RWPE1 (cell line): ENCODE measurements at regions not wholly inside any gene's neighbourhood (a gene's known extent, or its start where the extent isn't known, plus 50 kb on each side); places are given as distances from the start of the nearest gene placed in this dataset.

Experiments
- CTCF ChIA-PET: fragments of 350-600 bp; sonication (Branson Sonifier 250); formaldehyde crosslinking; extraction: SDS; loops from one replicate; lab custom pipeline; 2021; lab: Yijun Ruan, JAX
- POLR2A ChIA-PET: fragments of 400-600 bp; formaldehyde crosslinking; extraction: SDS; loops from one replicate; lab custom pipeline; 2020; ENCODE audit warnings: antibody characterized with exemption; ENCODE audit not compliant: low non-redundant PET; lab: Yijun Ruan, JAX
- DNase-seq: peaks from one replicate; pipeline ENCODE4 v3.0.0; 2012; ENCODE audit warnings: low spot score
- H3K27ac ChIP-seq: fragments of 450-650 bp; 2 replicates; pipeline ENCODE4 v1.5.1; 2017
- TF ChIP-seq, protein P1 (sequence below): fragments of 450-650 bp; conservative IDR thresholded peaks from 2 replicates; pipeline ENCODE4 v1.5.1; 2017; ENCODE audit warnings: low read depth, mild to moderate bottlenecking

DNA sequence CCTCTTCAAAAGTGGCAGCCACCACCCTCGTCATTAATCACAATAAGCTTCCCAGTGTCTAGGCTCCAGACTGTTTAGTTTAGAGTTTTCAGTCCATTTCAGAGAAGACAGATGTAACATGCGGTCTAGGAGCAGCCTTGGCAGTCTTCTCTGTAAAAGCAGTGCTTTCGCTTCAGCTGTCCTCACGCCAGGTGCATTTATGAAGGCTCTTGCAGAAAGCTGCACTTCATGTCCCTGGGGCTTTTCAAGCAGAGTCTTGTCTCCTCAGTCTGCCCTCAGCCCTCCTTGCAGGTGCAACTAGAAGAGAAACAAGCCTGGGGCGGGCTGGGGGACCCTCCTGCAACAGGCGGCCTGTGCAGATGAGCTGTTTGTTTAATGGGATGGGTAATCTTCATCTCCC is 281.9 kb downstream of the DRD1 start:
- CTCF ChIA-PET = no interaction called here
- POLR2A ChIA-PET = no interaction called here
- DNase-seq = no peak
- no peak overlapping the region for H3K27ac ChIP-seq
- TF ChIP-seq, protein P1, sequence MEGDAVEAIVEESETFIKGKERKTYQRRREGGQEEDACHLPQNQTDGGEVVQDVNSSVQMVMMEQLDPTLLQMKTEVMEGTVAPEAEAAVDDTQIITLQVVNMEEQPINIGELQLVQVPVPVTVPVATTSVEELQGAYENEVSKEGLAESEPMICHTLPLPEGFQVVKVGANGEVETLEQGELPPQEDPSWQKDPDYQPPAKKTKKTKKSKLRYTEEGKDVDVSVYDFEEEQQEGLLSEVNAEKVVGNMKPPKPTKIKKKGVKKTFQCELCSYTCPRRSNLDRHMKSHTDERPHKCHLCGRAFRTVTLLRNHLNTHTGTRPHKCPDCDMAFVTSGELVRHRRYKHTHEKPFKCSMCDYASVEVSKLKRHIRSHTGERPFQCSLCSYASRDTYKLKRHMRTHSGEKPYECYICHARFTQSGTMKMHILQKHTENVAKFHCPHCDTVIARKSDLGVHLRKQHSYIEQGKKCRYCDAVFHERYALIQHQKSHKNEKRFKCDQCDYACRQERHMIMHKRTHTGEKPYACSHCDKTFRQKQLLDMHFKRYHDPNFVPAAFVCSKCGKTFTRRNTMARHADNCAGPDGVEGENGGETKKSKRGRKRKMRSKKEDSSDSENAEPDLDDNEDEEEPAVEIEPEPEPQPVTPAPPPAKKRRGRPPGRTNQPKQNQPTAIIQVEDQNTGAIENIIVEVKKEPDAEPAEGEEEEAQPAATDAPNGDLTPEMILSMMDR = no peak

GRCh38 chr5:175159956-175160355 is 284.0 kb downstream of the DRD1 start:
- ChIA-PET CTCF (no interaction called here), POLR2A (no interaction called here)
- H3K27ac ChIP-seq = no peak overlapping the region
- no peak for DNase-seq
- TF ChIP-seq, protein P1 = no peak

- POLR2A ChIA-PET = no interaction called here
- CTCF ChIA-PET = interaction anchor here (0.6 kb wide), 2 partner anchors 43 to 56 kb away, joined by 3 to 6 read pairs; no protein-coding TSS in a partner anchor
- TF ChIP-seq, protein P1 = no peak
- DNase-seq = no peak
- no peak overlapping the region for H3K27ac ChIP-seq
Observed at GRCh38 chr5:175148636-175149172, 295.3 kb downstream of the DRD1 start.

GRCh38 chr5:175146733-175147132 is 297.2 kb downstream of the DRD1 start:
- POLR2A ChIA-PET = no interaction called here
- CTCF ChIA-PET = no interaction called here
- H3K27ac ChIP-seq = no peak overlapping the region
- TF ChIP-seq, protein P1 = no peak
- DNase-seq = no peak

DNA sequence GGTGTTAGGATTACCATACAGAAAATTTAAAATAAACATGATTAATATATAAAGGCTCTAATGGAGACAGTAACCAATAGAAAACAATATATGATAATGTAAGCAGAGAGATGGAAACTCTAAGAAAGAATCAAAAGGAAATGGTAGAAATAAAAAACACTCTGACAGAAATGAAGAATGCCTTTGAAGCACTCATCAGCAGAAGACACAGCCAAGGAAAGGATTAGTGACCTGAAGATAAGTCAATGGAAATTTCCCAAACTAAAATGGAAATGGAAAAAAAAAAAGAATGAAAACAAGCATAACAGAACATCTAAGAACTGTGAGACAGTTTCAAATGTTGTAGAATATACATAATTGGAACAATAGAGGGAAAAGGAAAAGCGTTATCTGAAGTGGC is 302.6 kb downstream of the DRD1 start:
- TF ChIP-seq, protein P1 = no peak
- no peak overlapping the region for H3K27ac ChIP-seq
- ChIA-PET CTCF (no interaction called here), POLR2A (no interaction called here)
- no peak for DNase-seq

DNA sequence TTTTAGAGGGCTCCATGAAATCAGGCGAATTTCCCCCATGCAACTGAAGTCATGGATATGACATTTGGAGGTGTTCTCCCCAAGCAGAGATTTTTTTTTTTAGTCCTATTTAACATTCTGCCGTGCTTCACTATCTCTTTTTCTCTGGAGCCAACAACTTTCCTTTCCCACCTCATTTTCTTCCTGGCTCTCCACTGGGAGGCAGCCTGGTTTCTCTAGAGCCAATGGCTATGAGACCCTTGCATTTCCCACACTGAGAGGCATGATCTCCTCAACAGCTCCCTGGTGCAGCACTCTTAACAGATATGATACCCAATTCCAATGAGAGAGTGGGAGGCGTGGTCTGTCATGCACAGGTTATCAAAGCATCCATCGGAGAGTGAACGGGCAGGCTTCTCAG is 310.8 kb downstream of the DRD1 start:
- ChIA-PET POLR2A (no interaction called here), CTCF (interaction anchor here (0.8 kb wide), 1 partner anchor 40 kb away, joined by 3 read pairs; no protein-coding TSS in a partner anchor)
- TF ChIP-seq, protein P1 = no peak
- no peak for DNase-seq
- no peak overlapping the region for H3K27ac ChIP-seq

DNA sequence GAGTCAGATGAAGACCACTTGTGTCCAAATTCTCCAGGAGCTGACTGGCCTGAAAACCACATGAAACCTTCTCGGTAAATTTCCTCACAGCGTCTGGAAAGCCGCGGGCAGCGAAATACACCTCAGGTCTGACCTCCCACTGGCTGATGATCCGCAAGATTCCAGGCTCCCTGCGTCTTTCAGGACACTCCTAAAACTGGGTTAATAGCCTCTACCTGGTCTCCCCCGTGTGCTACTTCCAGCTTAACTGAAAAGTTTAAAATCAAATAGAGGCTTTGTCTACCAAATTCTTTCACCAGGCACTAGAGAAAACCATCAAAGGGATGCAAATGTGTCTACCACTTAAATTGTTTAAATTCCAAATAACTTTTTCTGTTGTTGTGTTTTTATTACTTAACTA is 312.6 kb downstream of the DRD1 start:
- DNase-seq = no peak
- ChIA-PET POLR2A (no interaction called here), CTCF (interaction anchor here (0.6 kb wide), 1 partner anchor 333 kb away, joined by 4 read pairs; no protein-coding TSS in a partner anchor)
- TF ChIP-seq, protein P1 = no peak
- no peak overlapping the region for H3K27ac ChIP-seq
